Dendritic cell treated with granulocyte-macrophage colony-stimulating factor and Interleukin-4, amounts not matched to agents 40 ng/mL and 50 ng/mL, for 4 days (primary cell): ENCODE measurements at regions not wholly inside any gene's neighbourhood (a gene's known extent, or its start where the extent isn't known, plus 50 kb on each side); places are given as distances from the start of the nearest gene placed in this dataset.

Experiments used
- H3K27ac Mint-ChIP-seq: one replicate; pipeline ENCODE4 v1.8.0; 2022; ENCODE audit warnings: mild to moderate bottlenecking, mixed read lengths
- H3K27me3 Mint-ChIP-seq: one replicate; pipeline ENCODE4 v1.8.0; 2022; ENCODE audit warnings: mild to moderate bottlenecking, mixed read lengths
- H3K36me3 Mint-ChIP-seq: one replicate; pipeline ENCODE4 v1.8.0; 2022; ENCODE audit warnings: low read depth, mixed read lengths
- H3K4me1 Mint-ChIP-seq: one replicate; pipeline ENCODE4 v1.8.0; 2022; ENCODE audit warnings: low read depth, mixed read lengths
- H3K4me3 Mint-ChIP-seq: one replicate; pipeline ENCODE4 v1.8.0; 2022; ENCODE audit warnings: mild to moderate bottlenecking, moderate library complexity, mixed read lengths
- H3K9me3 Mint-ChIP-seq: one replicate; pipeline ENCODE4 v1.8.0; 2022; ENCODE audit warnings: mixed read lengths
- intact Hi-C: fragments of 100-400 bp; cut with micrococcal nuclease; formaldehyde crosslinking; loops from one replicate; pipeline ENCODE4 v1.15.0; 2022

- Mint-ChIP-seq H3K4me1 (no peaks in the 10 kb centered on the region), H3K27ac (no peak overlapping the region), H3K27me3 (peaks cover 7% of the 10 kb centered on the region), H3K36me3 (no peaks in the 10 kb centered on the region), H3K4me3 (no peak overlapping the region), H3K9me3 (no peaks in the 10 kb centered on the region)
- intact Hi-C loops = no loop called here
Measured at GRCh38 chr17:72386619-72387237, 265.9 kb downstream of the SOX9 start.

DNA sequence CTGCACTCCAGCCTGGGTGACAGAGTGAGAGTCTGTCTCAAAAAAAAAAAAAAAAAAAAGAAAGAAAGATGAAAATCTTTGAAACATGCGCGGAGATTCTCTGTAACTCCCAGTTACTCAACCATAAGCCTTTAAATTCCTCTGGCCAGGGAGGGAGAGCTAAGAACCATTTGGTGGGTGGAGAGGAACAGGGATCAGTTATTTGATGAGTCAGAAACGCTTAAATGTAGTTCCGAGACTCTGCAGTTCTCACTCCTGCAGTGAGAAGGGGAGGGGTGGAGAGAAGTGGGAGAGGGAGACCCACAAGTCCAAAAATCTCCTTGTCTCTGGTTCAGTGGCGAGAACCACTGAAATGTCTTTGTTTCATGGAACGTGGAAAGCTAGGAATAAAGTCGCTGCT, 266.7 kb downstream of the SOX9 start:
- Mint-ChIP-seq H3K27ac (no peak overlapping the region), H3K27me3 (peaks cover 6% of the 10 kb centered on the region), H3K4me3 (no peak overlapping the region), H3K9me3 (no peaks in the 10 kb centered on the region), H3K36me3 (no peaks in the 10 kb centered on the region), H3K4me1 (no peaks in the 10 kb centered on the region)
- intact Hi-C loops = no loop called here

- Mint-ChIP-seq H3K4me3 (no peak overlapping the region), H3K27ac (no peak overlapping the region), H3K9me3 (no peaks in the 10 kb centered on the region), H3K4me1 (no peaks in the 10 kb centered on the region), H3K36me3 (no peaks in the 10 kb centered on the region), H3K27me3 (peaks cover 2% of the 10 kb centered on the region)
- intact Hi-C loops = no loop called here
Measured at GRCh38 chr17:72387969-72388368, 267.1 kb downstream of the SOX9 start.

GRCh38 chr17:72388765-72389473, 268.1 kb downstream of the SOX9 start:
- Mint-ChIP-seq H3K27ac (no peak overlapping the region), H3K4me3 (no peak overlapping the region), H3K9me3 (no peaks in the 10 kb centered on the region), H3K4me1 (no peaks in the 10 kb centered on the region), H3K36me3 (no peaks in the 10 kb centered on the region), H3K27me3 (no peaks in the 10 kb centered on the region)
- intact Hi-C loops = no loop called here

- Mint-ChIP-seq H3K27ac (no peak overlapping the region), H3K36me3 (no peaks in the 10 kb centered on the region), H3K27me3 (no peaks in the 10 kb centered on the region), H3K9me3 (no peaks in the 10 kb centered on the region), H3K4me1 (no peaks in the 10 kb centered on the region), H3K4me3 (no peak overlapping the region)
- intact Hi-C loops = no loop called here
Measured at GRCh38 chr17:72390675-72391508, 270.1 kb downstream of the SOX9 start.

DNA sequence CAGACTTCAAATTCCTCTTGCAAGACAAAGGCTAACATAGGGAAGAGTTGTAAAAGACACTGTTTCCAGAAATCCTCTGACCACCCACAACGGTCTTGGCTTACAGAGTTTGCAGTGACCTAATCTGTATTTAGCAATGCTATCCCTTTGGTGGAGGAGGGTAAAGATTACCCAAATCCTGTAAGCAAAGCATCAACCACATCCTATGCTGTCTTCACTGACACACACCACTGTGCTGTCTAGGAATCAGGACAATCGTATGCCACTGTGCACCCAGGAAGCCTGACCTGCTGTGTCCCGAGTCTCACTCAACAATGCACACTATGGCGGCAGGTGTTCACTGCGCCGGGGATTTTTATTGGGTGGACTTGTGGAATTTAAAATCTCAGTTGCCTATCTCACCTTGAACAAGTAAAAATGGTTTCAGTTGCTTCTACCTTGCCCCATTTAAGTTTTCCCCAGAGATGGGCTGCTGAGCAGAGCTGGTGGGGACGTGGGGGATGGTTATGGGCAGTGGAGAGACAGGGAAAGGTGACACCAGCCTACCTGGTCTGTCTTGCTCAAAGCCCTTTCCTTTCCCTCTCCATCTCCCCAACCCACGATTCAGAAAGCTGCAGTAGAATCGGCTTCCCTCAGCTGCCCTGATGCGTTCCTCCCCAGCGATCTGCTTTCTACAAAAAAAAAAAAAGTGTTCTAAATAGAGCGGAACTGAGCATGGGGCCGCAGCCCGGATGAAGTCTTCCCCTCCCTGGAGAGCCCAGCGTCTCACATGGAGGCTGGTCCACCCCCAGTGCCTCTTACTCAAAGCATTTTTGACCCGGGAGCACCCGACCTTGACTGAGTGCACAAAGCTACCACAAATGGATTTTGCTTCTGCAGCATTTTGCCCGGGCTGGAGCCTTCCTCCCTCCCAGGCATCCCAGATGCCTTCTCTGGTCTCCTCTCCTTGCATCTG, 271.5 kb downstream of the SOX9 start:
- H3K36me3 Mint-ChIP-seq = no peaks in the 10 kb centered on the region
- H3K9me3 Mint-ChIP-seq = no peaks in the 10 kb centered on the region
- intact Hi-C loops = no loop called here
- H3K27ac Mint-ChIP-seq = no peak overlapping the region
- H3K27me3 Mint-ChIP-seq = no peaks in the 10 kb centered on the region
- H3K4me3 Mint-ChIP-seq = no peak overlapping the region
- no peaks in the 10 kb centered on the region for H3K4me1 Mint-ChIP-seq

DNA sequence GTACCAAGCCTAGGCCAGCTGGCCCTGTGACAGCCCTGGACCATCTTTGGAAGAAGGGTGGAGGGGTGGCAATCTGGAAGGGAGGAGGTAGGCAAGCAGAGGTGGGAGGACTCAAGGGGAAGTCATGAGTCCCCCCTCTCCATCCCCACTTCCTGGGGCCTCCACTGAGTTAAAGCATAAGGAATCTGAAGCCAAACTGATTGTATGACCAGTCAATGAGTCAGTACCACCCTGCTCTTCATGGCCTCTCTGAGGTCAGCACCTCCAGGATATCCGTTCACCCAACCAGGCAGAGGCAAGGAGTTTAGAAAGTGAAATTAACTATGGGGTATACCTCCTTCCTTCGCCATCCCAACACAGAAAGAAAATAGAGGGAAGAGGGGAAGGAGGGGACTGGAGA, 272.7 kb downstream of the SOX9 start:
- Mint-ChIP-seq H3K27ac (no peak overlapping the region), H3K9me3 (no peaks in the 10 kb centered on the region), H3K27me3 (no peaks in the 10 kb centered on the region), H3K4me1 (no peaks in the 10 kb centered on the region), H3K36me3 (no peaks in the 10 kb centered on the region), H3K4me3 (no peak overlapping the region)
- intact Hi-C loops = no loop called here

DNA sequence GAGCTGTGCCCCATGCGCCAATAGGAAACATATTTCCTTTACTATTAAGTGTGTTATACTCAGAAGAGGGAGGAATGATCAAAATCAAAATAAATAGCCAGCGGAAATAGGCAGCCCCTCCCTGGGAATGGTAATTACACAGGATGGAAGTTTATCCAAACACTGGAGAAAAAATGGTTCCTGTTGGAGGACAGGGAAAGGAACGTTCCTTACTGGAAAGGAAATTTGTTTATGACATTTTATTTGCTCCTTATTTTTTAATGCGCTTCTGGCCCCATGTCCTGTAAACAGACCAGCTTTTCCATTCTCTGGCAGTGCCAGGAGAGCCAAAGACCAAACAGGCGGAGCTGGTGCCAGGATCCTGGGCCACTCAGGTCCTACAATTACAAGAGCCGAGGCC, 273.7 kb downstream of the SOX9 start:
- Mint-ChIP-seq H3K4me1 (no peaks in the 10 kb centered on the region), H3K27me3 (no peaks in the 10 kb centered on the region), H3K9me3 (no peaks in the 10 kb centered on the region), H3K27ac (no peak overlapping the region), H3K4me3 (no peak overlapping the region), H3K36me3 (no peaks in the 10 kb centered on the region)
- intact Hi-C loops = no loop called here

- intact Hi-C loops = no loop called here
- H3K4me1 Mint-ChIP-seq = no peaks in the 10 kb centered on the region
- no peak overlapping the region for H3K4me3 Mint-ChIP-seq
- no peaks in the 10 kb centered on the region for H3K27me3 Mint-ChIP-seq
- H3K9me3 Mint-ChIP-seq = no peaks in the 10 kb centered on the region
- no peak overlapping the region for H3K27ac Mint-ChIP-seq
- H3K36me3 Mint-ChIP-seq = no peaks in the 10 kb centered on the region
Measured at GRCh38 chr17:72396121-72396520, 275.3 kb downstream of the SOX9 start.

GRCh38 chr17:72397223-72397667, 276.4 kb downstream of the SOX9 start:
- H3K36me3 Mint-ChIP-seq = no peaks in the 10 kb centered on the region

DNA sequence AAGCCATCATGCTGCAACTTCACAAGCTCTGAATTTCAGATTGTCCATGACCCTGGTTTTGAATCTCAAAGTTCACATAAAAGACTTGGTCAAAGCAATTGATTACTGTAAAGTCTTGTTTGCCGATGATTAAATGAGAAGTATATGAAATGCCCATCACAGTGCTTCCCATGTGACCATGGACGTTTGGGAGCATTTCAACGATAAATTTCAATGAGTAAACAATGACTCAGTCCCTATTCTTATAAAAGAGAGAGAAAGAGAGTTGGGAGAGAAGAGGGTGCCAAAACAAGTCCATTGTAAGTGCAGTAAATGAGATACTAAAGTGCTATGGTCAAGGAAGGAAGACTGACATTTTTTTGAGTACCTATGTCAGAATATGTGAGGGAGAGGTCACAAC, 276.9 kb downstream of the SOX9 start:
- H3K27me3 Mint-ChIP-seq = no peaks in the 10 kb centered on the region
- H3K36me3 Mint-ChIP-seq = no peaks in the 10 kb centered on the region
- H3K9me3 Mint-ChIP-seq = no peaks in the 10 kb centered on the region
- intact Hi-C loops = no loop called here
- H3K4me1 Mint-ChIP-seq = no peaks in the 10 kb centered on the region
- no peak overlapping the region for H3K27ac Mint-ChIP-seq
- H3K4me3 Mint-ChIP-seq = no peak overlapping the region

More at GRCh38 chr17:72397223-72397667, 276.4 kb downstream of the SOX9 start:
- no peak overlapping the region for H3K4me3 Mint-ChIP-seq
- no peaks in the 10 kb centered on the region for H3K9me3 Mint-ChIP-seq
- H3K4me1 Mint-ChIP-seq = no peaks in the 10 kb centered on the region
- no peaks in the 10 kb centered on the region for H3K27me3 Mint-ChIP-seq
- no peak overlapping the region for H3K27ac Mint-ChIP-seq
- intact Hi-C loops = no loop called here

DNA sequence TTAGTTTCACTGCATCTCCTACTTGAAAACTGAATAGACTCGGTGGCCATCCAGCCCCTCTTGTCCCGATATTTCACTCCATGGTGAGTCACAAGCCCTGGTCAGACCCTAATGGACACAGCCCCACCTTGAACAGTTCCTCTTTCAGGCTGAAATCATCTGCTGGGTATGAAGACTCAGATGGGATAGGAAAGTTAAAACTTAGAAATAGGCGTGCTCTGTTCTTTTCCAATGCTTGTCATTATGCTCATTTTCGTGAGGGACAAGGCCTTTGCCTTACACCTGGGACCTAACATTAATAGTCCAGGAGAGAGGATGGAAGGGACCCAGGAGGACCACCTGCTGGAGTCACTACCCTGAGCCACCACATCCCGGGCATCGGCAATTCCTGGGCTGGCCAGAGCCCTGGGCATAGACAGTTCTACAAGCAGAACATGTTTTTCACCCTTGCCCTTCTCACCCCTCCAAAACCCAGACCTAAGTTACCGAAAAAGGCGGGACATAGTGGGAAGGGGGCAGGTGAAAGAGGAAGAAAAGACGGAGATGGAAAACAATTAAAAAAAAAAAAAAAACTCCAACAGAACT, 278.3 kb downstream of the SOX9 start:
- Mint-ChIP-seq H3K27me3 (no peaks in the 10 kb centered on the region), H3K9me3 (no peaks in the 10 kb centered on the region), H3K27ac (no peak overlapping the region), H3K4me1 (no peaks in the 10 kb centered on the region), H3K36me3 (no peaks in the 10 kb centered on the region), H3K4me3 (no peak overlapping the region)
- intact Hi-C loops = no loop called here
